Esophagus mucosa (tissue), 1 donor: ENCODE measurements at regions not wholly inside any gene's neighbourhood (a gene's known extent, or its start where the extent isn't known, plus 50 kb on each side); places are given as distances from the start of the nearest gene placed in this dataset.

Experiments used
- ATAC-seq: fragments of 200-7000 bp; cut with Tn5 transposase; one replicate; pipeline ENCODE4 v1.9.1; 2020
- donor health status: DM: yes; HTN: yes; CAD: no.

- ATAC-seq: no peak
Measured at GRCh38 chr2:150974864-150975263, 286.8 kb downstream of the RBM43 start.

- ATAC-seq: no peak
Measured at GRCh38 chr2:150974234-150974633, 287.4 kb downstream of the RBM43 start.

- peak; percentile 69 for ATAC-seq
Measured at GRCh38 chr2:150971910-150972309, 289.8 kb downstream of the RBM43 start.

- no peak for ATAC-seq
Measured at GRCh38 chr2:150963336-150963735, 298.3 kb downstream of the RBM43 start.

GRCh38 chr2:150955231-150955630, 306.4 kb downstream of the RBM43 start:
- ATAC-seq: no peak

- no peak for ATAC-seq
Measured at GRCh38 chr2:150946831-150947230, 314.8 kb downstream of the RBM43 start.

- no peak for ATAC-seq
Measured at GRCh38 chr2:150944315-150944714, 317.3 kb downstream of the RBM43 start.

GRCh38 chr2:150939087-150939486, 322.6 kb downstream of the RBM43 start:
- ATAC-seq: no peak

GRCh38 chr2:150938527-150938926, 323.1 kb downstream of the RBM43 start:
- ATAC-seq: no peak

GRCh38 chr2:150937030-150937429, 324.6 kb downstream of the RBM43 start:
- no peak for ATAC-seq

- ATAC-seq: no peak
Measured at GRCh38 chr2:150931451-150931850, 330.2 kb downstream of the RBM43 start.

- no peak for ATAC-seq
Measured at GRCh38 chr2:150925611-150926010, 336.1 kb downstream of the RBM43 start.

- no peak for ATAC-seq
Measured at GRCh38 chr2:150924878-150925277, 336.8 kb downstream of the RBM43 start.

- ATAC-seq: no peak
Measured at GRCh38 chr2:150919901-150920300, 341.8 kb downstream of the RBM43 start.

GRCh38 chr2:150917961-150918713, 343.5 kb downstream of the RBM43 start:
- ATAC-seq: no peak

- ATAC-seq: no peak
Measured at GRCh38 chr2:150916467-150917396, 344.9 kb downstream of the RBM43 start.

GRCh38 chr2:150911766-150912280, 349.8 kb downstream of the RBM43 start:
- ATAC-seq: peak; percentile 80

GRCh38 chr2:150909613-150910012, 352.1 kb downstream of the RBM43 start:
- ATAC-seq: no peak

- ATAC-seq: no peak
Measured at GRCh38 chr2:150909090-150909489, 352.6 kb downstream of the RBM43 start.

GRCh38 chr2:150907466-150907865, 354.2 kb downstream of the RBM43 start:
- ATAC-seq: no peak

- ATAC-seq: no peak
Measured at GRCh38 chr2:150903461-150903860, 358.2 kb downstream of the RBM43 start.

- no peak for ATAC-seq
Measured at GRCh38 chr2:150903055-150903454, 358.6 kb downstream of the RBM43 start.

GRCh38 chr2:150900913-150901312, 360.8 kb downstream of the RBM43 start:
- ATAC-seq: no peak

GRCh38 chr2:150895968-150896367, 365.7 kb downstream of the RBM43 start:
- no peak for ATAC-seq
